Motor neuron (in vitro differentiated cells): ENCODE measurements at regions not wholly inside any gene's neighbourhood (a gene's known extent, or its start where the extent isn't known, plus 50 kb on each side); places are given as distances from the start of the nearest gene placed in this dataset.
"Not testable (repeated sequence)": the region's sequence is repeated elsewhere in the genome, so short reads cannot be mapped to it uniquely, and the experiment has no call there.

Experiments used
- ATAC-seq, 8 experiments: fragments of 200-7000 bp; cut with Tn5 transposase; replicated peaks in 6 of 8; 2 replicates each; pipeline ENCODE4 v1.8.0; 2021; ENCODE audit warnings: mild to moderate bottlenecking in 8 of 8, moderate library complexity in 8 of 8
- H3K27ac ChIP-seq, 2 donors: fragments of 250-450 bp; sonication (Bioruptor Pico); 2 replicates each; pipeline ENCODE4 v1.9.0; 2021; ENCODE audit warnings: antibody characterized with exemption in 2 of 2, mild to moderate bottlenecking in 2 of 2, moderate library complexity in 1 of 2
- H3K4me1 ChIP-seq, 2 donors: fragments of 250-450 bp; sonication (Bioruptor Pico); replicated peaks in 1 of 2; 2 replicates each; pipeline ENCODE4 v1.6.1; 2021; ENCODE audit warnings: antibody characterized with exemption in 2 of 2, mild to moderate bottlenecking in 2 of 2, moderate library complexity in 1 of 2
- H3K4me3 ChIP-seq, 5 donors: fragments of 250-450 bp; sonication (Bioruptor Pico); 2 replicates each; pipeline ENCODE4 v1.9.0; 2021; ENCODE audit warnings: antibody characterized with exemption in 5 of 5, mild to moderate bottlenecking in 5 of 5, moderate library complexity in 4 of 5
- WGBS, 10 experiments: fragments of 450-650 bp; shearing (Covaris generic); methylation state at CpG; one replicate each; pipeline ENCODE4 v1.0.0; 2022; 5-methylcytosine and 5-hydroxymethylcytosine counted together
- in situ Hi-C, 9 experiments: fragments of 400-800 bp; cut with MboI; loops; one replicate each; pipeline ENCODE4 v1.15.0; 2021; ENCODE audit warnings: low sequenced_read_pairs in 9 of 9, low pct_unique_long_range_greater_than_20kb in 2 of 9; ENCODE audit not compliant: unreplicated experiment in 9 of 9

DNA sequence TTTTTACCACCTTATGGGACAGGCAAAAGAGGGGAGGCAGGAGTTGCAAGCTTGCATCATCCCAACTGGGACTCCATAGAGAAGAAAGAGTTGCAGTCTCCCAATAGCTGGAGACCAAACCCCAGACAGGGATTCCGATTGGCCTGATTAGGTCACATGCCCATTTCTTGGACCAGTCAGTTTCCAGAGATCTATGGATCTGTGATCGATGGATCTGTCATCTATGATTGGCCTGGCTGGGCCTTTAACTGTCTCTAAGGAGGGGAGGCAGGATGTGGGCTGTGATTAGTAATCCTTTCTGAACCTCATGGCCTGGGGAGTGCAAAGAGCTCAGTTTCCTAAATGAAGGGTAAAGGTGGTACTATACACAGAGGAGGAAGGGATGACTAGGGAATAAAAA lies 252.1 kb downstream of the MATN1 start:
- Histone ChIP-seq H3K4me3 (no peak overlapping the region), H3K4me1 (no peaks in the 10 kb centered on the region), H3K27ac (no peak overlapping the region)
- ATAC-seq: no peak
- 67 to 100% (median 86%) methylated on average over 1 to 2 of the region's 2 CpGs; no CpG with 5 or more reads in 4 of the 10 experiments for WGBS, 10 experiments
- in situ Hi-C loops: no loop called here

DNA sequence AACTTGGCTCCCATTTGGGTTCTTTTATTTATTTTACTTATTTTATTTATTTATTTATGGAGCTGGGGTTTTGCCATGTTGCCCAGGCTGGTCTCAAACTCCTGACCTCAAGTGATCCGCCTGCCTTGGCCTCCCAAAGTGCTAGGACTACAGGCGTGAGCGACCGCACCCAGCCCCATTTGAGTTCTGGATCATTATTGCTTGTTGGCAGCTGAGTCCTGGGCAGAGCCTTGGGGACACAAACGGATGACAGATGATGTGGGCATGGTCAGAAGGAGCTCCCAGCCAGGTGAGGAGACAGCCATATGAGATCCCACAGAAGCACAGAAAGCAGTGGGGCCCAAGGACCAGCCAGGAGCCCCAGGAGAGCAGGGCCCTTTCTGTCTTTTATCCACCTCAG lies 254.0 kb downstream of the MATN1 start:
- no peak for ATAC-seq
- H3K4me1 ChIP-seq: no peaks in the 10 kb centered on the region
- 17 to 83% (median 64%) methylated on average over 1 to 5 of the region's 5 CpGs; no CpG with 5 or more reads in 4 of the 10 experiments for WGBS, 10 experiments

DNA sequence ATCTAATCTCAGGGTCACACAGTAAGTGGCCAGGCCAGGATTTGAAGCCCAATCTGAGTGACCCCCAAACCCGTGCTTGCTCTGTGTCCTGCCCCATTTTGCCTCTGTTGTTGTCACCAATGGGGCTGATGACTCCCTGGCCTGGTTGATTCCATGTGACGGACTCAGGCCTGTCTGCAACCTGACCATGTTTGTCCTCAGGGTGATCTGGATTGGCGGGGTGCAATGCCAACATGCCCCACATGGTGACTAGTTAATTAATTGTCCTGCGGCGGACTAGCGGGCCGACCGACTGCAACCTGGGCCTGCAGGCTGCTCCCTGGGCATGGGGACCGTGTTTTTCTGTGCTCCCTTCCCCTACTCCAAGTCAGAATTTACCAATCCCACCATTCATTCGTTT lies 256.3 kb downstream of the MATN1 start:
- 17 to 87% (median 74%) methylated on average over 1 to 10 of the region's 10 CpGs; no CpG with 5 or more reads in 4 of the 10 experiments for WGBS, 10 experiments
- in situ Hi-C loops: no loop called here
- no peak overlapping the region for H3K4me3 ChIP-seq
- peaks cover 0 to 3% of the 10 kb centered on the region in 2 donors for H3K4me1 ChIP-seq
- H3K27ac ChIP-seq: no peak overlapping the region
- no peak for ATAC-seq

More for the DNA sequence above, 254.0 kb downstream of the MATN1 start:
- no peak overlapping the region for H3K27ac ChIP-seq
- no peak overlapping the region for H3K4me3 ChIP-seq
- in situ Hi-C loops: no loop called here

DNA sequence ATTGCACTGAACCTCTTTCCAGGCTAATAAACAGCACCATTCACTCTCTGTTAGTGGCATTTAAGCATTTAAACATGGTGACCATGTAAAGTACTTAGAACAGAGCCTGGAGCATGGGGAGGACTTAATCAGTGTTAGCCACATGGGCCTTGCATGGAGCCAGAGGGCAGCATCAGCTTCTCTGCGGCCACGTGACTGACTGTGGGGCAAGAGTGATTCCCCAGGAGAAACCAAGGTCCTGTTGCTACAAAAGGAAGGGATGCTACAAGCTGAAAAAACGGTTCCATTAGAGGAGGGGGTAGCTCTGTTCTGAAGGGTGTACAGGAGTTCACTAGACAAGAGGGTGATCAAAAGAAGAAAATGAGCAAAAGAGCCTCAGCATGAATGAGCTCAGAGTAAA lies 256.8 kb downstream of the MATN1 start:
- in situ Hi-C loops: no loop called here
- H3K4me1 ChIP-seq: peaks cover 0 to 3% of the 10 kb centered on the region in 2 donors
- WGBS, 10 experiments: 55 to 80% (median 63%) methylated on average over 2 to 3 of the region's 3 CpGs; no CpG with 5 or more reads in 2 of the 10 experiments
- no peak overlapping the region for H3K4me3 ChIP-seq
- H3K27ac ChIP-seq: no peak overlapping the region
- ATAC-seq: no peak

DNA sequence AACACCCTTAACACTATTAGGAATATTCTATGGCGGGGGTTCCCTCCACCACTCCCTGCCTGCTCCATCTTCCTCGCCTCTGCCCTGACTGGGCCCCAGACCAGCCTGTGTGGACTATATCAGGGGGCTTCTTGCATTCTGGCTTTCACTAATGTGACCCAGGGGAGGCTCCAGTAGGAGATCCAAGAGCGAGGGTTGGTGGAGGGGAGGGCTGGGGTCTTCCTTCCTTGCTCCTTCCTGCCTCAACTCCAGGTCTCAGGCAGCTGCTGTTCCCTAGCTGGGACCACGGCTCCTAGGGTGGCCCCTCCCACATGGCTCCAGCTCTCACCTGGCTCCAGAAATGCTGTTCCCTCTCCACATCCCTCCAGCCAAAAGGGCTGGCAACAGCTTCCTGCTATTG lies 257.4 kb downstream of the MATN1 start:
- no peak overlapping the region for H3K4me3 ChIP-seq
- H3K4me1 ChIP-seq: peaks cover 0 to 3% of the 10 kb centered on the region in 2 donors
- WGBS, 10 experiments: 0 to 79% (median 67%) methylated on average over 1 to 4 of the region's 4 CpGs; no CpG with 5 or more reads in 4 of the 10 experiments
- ATAC-seq: no peak
- H3K27ac ChIP-seq: no peak overlapping the region
- in situ Hi-C loops: no loop called here

DNA sequence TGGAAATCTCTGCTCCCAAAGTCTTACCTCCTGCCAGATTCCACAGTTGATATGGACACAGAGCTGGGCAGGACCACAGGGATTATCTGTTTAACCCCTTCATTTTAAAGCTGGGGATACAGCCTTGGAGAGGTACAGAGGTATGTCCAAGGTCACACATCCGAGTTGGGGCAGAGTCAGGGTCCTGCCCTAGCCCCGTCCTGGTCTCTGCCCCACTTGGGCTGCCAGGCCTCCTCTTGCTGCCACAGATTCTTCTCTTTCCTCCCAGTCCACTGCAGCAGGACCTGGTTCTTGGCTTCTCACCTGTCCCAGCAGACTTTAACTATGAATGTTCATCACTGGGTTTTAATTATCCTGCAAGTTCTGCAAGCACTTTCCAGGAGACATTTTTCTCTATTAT lies 258.3 kb downstream of the MATN1 start:
- 0 to 85% (median 50%) methylated on average over 1 to 2 of the region's 2 CpGs; no CpG with 5 or more reads in 3 of the 10 experiments for WGBS, 10 experiments
- Histone ChIP-seq H3K4me3 (no peak overlapping the region), H3K4me1 (peaks cover 0 to 3% of the 10 kb centered on the region in 2 donors), H3K27ac (no peak overlapping the region)
- ATAC-seq: no peak
- in situ Hi-C loops: no loop called here

DNA sequence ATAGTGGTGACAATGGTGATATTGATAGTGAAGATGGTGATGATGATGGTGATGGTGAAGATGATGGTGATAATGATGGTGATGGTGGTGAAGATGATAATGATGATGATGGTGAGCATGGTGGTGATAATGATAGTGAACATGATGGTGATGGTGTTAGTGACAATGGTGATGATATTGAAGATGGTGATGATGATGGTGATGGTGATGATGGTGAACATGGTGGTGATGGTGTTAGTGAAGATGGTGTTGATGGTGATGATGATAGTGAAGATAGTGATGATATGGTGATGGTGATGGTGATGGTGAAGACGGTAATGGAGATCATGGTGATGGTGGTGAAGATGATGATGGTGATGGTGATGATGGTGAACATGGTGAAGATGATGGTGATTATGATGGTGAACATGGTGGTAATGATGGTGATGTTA lies 259.2 kb downstream of the MATN1 start:
- in situ Hi-C loops: no loop called here
- no peak for ATAC-seq
- 80 to 100% (median 100%) methylated on average over 1 of the region's 1 CpG for WGBS, 10 experiments
- Histone ChIP-seq H3K27ac (no peak overlapping the region), H3K4me1 (peaks cover 0 to 3% of the 10 kb centered on the region in 2 donors), H3K4me3 (no peak overlapping the region)

DNA sequence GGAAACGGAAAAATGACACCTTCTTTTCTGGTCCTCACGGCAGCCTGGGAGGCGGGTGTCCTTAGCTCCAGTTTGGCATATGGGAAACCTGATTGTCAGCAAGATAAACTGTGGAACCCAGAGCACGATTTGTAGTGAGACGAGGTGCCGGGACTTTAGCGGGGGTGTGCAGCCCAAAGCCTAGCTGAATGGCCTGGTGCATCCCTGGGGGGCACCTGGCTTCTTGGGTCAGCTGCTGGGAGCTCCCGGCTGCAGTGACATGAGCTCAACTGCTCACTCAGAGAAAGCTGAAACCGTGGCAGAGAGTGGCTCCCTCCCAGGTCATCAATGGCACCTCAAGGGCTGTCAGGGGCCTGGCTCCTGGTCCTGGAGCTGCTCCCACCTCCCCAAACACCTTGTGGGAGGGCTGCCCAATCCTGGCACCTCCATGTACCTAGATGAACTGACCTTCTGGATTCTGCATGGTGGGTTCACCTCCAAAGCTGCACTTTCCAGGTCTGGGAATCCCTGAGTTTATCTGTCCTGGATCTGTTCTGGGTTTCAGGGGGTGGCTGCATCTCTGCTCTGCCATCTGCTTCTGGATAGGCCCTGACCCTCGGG lies 260.5 kb downstream of the MATN1 start:
- no peak overlapping the region for H3K27ac ChIP-seq
- WGBS, 10 experiments: 10 to 75% (median 38%) methylated on average over 2 to 9 of the region's 10 CpGs; no CpG with 5 or more reads in 4 of the 10 experiments
- no peak for ATAC-seq
- peaks cover 0 to 3% of the 10 kb centered on the region in 2 donors for H3K4me1 ChIP-seq
- H3K4me3 ChIP-seq: no peak overlapping the region
- in situ Hi-C loops: no loop called here

DNA sequence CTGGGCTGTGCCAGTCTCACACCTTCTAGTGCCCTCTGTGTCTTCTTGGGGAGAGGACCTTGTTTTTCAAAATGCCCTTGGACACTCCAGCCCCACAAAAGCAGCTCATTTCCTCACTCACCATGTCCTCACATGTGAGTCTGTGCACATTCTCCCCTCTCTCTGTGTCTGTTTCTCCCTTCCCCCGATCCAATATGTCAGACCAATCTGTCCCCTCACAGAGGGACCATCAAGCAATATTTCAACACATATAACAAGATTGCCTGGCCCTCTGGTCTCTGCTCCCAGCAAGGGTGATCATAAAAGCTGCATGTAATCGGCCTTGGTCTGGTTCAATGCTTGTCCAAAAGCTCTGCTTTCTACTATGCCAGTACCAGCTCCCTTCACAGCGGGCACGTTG lies 261.2 kb downstream of the MATN1 start:
- no peak overlapping the region for H3K4me3 ChIP-seq
- ATAC-seq: peak in 1 of 8 experiments; percentile 57
- 25 to 57% (median 42%) methylated on average over 1 to 4 of the region's 4 CpGs; no CpG with 5 or more reads in 6 of the 10 experiments for WGBS, 10 experiments
- peaks cover 0 to 3% of the 10 kb centered on the region in 2 donors for H3K4me1 ChIP-seq
- H3K27ac ChIP-seq: no peak overlapping the region
- in situ Hi-C loops: no loop called here

DNA sequence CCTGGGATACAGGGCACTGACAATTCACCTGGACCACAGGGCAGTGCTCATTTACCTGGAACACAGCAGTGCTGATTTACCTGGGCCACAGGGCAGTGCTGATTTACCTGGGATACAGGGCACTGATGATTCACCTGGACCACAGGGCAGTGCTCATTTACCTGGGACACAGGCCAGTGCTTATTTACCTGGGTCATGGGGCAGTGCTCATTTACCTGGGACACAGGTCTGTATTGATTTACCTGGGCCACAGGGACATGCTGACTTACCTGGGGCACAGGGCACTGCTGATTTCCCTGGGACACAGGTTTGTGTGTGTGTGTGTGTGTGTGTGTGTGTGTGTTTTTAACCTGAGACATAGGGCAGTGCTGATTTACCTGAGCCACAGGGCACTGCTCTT lies 261.7 kb downstream of the MATN1 start:
- H3K4me3 ChIP-seq: no peak overlapping the region
- in situ Hi-C loops: no loop called here
- no peak for ATAC-seq
- H3K4me1 ChIP-seq: peaks cover 0 to 3% of the 10 kb centered on the region in 2 donors
- H3K27ac ChIP-seq: no peak overlapping the region

DNA sequence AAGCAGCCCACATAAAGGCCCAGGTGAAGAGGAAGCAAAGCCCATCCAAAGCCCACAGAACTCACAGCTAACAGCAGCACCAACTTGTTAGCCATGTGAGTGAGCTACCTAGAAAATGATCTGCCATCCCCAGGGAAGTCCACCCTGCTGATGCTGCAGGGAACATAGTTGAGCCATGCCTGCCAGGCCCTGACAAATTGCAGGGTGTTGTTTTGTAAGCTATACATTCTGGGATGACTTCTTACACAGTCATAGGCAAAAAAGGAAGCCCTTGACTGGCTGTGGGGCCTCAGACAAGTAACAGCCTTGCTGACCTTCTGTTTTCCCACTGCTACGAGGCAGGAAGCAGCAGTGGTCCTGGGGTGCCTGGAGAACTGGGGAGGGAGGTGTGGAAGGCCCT lies 262.7 kb downstream of the MATN1 start:
- no peak overlapping the region for H3K27ac ChIP-seq
- in situ Hi-C loops: no loop called here
- H3K4me1 ChIP-seq: peaks cover 0 to 3% of the 10 kb centered on the region in 2 donors
- H3K4me3 ChIP-seq: no peak overlapping the region
- 13 to 43% (median 21%) methylated on average over 1 of the region's 1 CpG; no CpG with 5 or more reads in 6 of the 10 experiments for WGBS, 10 experiments
- ATAC-seq: no peak

DNA sequence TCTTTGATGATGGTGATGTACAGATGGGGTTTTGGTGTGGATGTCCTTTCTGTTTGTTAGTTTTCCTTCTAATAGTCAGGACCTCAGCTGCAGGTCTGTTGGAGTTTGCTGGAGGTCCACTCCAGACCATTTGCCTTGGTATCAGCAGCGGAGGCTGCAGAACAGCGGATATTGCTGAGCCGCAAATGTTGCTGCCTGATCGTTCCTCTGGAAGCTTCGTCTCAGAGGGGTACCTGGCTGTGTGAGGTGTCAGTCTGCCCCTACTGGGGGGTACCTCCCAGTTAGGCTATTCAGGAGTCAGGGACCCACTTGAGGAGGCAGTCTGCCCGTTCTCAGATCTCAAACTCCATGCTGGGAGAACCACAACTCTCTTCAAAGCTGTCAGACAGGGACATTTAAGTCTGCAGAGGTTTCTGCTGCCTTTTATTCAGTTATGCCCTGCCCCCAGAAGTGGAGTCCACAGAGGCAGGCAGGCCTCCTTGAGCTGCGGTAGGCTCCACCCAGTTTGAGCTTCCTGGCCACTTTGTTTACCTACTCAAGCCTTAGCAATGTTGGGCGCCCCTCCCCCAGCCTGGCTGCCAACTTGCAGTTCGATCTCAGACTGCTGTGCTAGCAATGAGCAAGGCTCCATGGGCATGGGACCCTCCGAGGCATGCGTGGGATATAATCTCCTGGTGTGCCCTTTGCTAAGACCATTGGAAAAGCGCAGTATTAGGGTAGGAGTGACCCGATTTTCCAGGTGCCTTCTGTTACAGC lies 264.5 kb downstream of the MATN1 start:
- ATAC-seq, in situ Hi-C loops, H3K27ac ChIP-seq, H3K4me1 ChIP-seq, H3K4me3 ChIP-seq: not testable (repeated sequence)
- WGBS, 10 experiments: 58 to 100% (median 77%) methylated on average over 1 to 6 of the region's 13 CpGs; no CpG with 5 or more reads in 2 of the 10 experiments

DNA sequence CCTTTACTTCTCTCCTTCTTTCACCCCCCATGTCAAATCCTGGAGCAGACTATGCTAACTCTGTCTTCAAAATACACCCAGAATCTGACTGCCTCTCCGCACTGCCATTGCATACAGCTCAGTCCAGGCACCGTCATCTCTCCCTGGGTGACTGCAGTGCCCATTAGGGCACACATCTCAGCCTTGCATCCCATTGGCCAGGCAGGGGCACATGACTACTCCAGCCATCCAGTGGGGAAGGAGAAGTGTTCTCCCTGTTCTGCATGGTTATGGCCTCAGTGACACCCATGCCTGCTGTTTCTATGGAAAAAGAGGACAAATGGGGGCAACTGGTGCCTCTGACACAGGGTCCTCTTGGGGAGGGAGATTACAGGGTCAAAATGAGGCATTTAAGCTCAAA lies 270.5 kb downstream of the MATN1 start:
- H3K4me3 ChIP-seq: no peak overlapping the region
- ATAC-seq: no peak
- WGBS, 10 experiments: 77 to 94% (median 92%) methylated on average over 2 of the region's 2 CpGs; no CpG with 5 or more reads in 5 of the 10 experiments
- no peak overlapping the region for H3K27ac ChIP-seq
- in situ Hi-C loops: no loop called here
- H3K4me1 ChIP-seq: peaks cover 3 to 6% of the 10 kb centered on the region in 2 donors
